H9 (cell line): ENCODE measurements at regions not wholly inside any gene's neighbourhood (a gene's known extent, or its start where the extent isn't known, plus 50 kb on each side); places are given as distances from the start of the nearest gene placed in this dataset.
A peak's percentile ranks its signal among the peaks of the same experiment; 100 is the strongest.

Experiments used
- DNase-seq: peaks from one replicate; pipeline ENCODE4 v3.0.0-alpha.2; 2017
- H2AFZ ChIP-seq: one replicate; pipeline ENCODE4 v1.6.1; 2013; ENCODE audit warnings: mild to moderate bottlenecking, low read length, control low read depth, moderate library complexity
- H2AK5ac ChIP-seq: 2 replicates; pipeline ENCODE4 v1.6.1; 2013; ENCODE audit warnings: low read length, control low read depth, mixed read lengths; ENCODE audit not compliant: insufficient read length
- H2BK120ac ChIP-seq: one replicate; pipeline ENCODE4 v1.6.1; 2013; ENCODE audit warnings: low read depth, mild to moderate bottlenecking, low read length, control low read depth, inconsistent platforms; ENCODE audit not compliant: poor library complexity, severe bottlenecking
- H2BK12ac ChIP-seq: 2 replicates; pipeline ENCODE4 v1.6.1; 2013; ENCODE audit warnings: low read length, control low read depth, mixed read lengths, low read depth; ENCODE audit not compliant: insufficient read length
- H2BK15ac ChIP-seq: 2 replicates; pipeline ENCODE4 v1.6.1; 2013; ENCODE audit warnings: low read depth, low read length, control low read depth
- H2BK20ac ChIP-seq: one replicate; pipeline ENCODE4 v1.6.1; 2013; ENCODE audit warnings: low read depth, mild to moderate bottlenecking, low read length, control low read depth, inconsistent platforms; ENCODE audit not compliant: poor library complexity, severe bottlenecking
- H2BK5ac ChIP-seq: 2 replicates; pipeline ENCODE4 v1.6.1; 2013; ENCODE audit warnings: low read length, control low read depth, mixed read lengths; ENCODE audit not compliant: insufficient read length
- H3K14ac ChIP-seq: 2 replicates; pipeline ENCODE4 v1.6.1; 2013; ENCODE audit warnings: low read length, control low read depth; ENCODE audit not compliant: insufficient read depth
- H3K18ac ChIP-seq: 2 replicates; pipeline ENCODE4 v1.6.1; 2013; ENCODE audit warnings: low read depth, mild to moderate bottlenecking, mixed read lengths, low read length, control low read depth; ENCODE audit not compliant: insufficient read length
- H3K23ac ChIP-seq: 2 replicates; pipeline ENCODE4 v1.6.1; 2013; ENCODE audit warnings: low read length, control low read depth, mixed read lengths, low read depth; ENCODE audit not compliant: insufficient read length
- H3K23me2 ChIP-seq: 2 replicates; pipeline ENCODE4 v1.6.1; 2013; ENCODE audit warnings: low read depth, mild to moderate bottlenecking, mixed read lengths, low read length, control low read depth; ENCODE audit not compliant: insufficient read length, poor library complexity, severe bottlenecking
- H3K27ac ChIP-seq: 2 replicates; pipeline ENCODE4 v1.5.1; 2013; ENCODE audit warnings: low read length, control low read depth, mixed read lengths, low read depth; ENCODE audit not compliant: insufficient read length
- H3K27me3 ChIP-seq: 2 replicates; pipeline ENCODE4 v1.6.1; 2013; ENCODE audit warnings: low read length, control low read depth, inconsistent platforms; ENCODE audit not compliant: insufficient read depth
- H3K4ac ChIP-seq: 2 replicates; pipeline ENCODE4 v1.6.1; 2013; ENCODE audit warnings: low read depth, mild to moderate bottlenecking, control low read depth, inconsistent platforms, low read length, moderate library complexity
- H3K4me1 ChIP-seq: 2 replicates; pipeline ENCODE4 v1.6.1; 2013; ENCODE audit warnings: low read length, control low read depth, inconsistent platforms; ENCODE audit not compliant: insufficient read depth
- H3K4me2 ChIP-seq: 2 replicates; pipeline ENCODE4 v1.6.1; 2013; ENCODE audit warnings: low read length, control low read depth, mixed read lengths; ENCODE audit not compliant: insufficient read length, insufficient read depth
- H3K56ac ChIP-seq: 2 replicates; pipeline ENCODE4 v1.6.1; 2013; ENCODE audit warnings: low read depth, mild to moderate bottlenecking, mixed read lengths, low read length, control low read depth; ENCODE audit not compliant: insufficient read length
- H3K79me1 ChIP-seq: 2 replicates; pipeline ENCODE4 v1.6.1; 2013; ENCODE audit warnings: low read depth, mild to moderate bottlenecking, moderate library complexity, low read length, control low read depth, inconsistent platforms; ENCODE audit not compliant: insufficient read depth, poor library complexity, severe bottlenecking
- H3K79me2 ChIP-seq: 2 replicates; pipeline ENCODE4 v1.6.1; 2013; ENCODE audit warnings: low read length, control low read depth, inconsistent platforms; ENCODE audit not compliant: insufficient read depth
- H3K9ac ChIP-seq: 2 replicates; pipeline ENCODE4 v1.6.1; 2013; ENCODE audit warnings: low read length, control low read depth, mixed read lengths; ENCODE audit not compliant: insufficient read length; ENCODE audit errors: extremely low read depth
- H3K9me3 ChIP-seq: one replicate; pipeline ENCODE4 v1.6.1; 2013; ENCODE audit warnings: low read depth, low read length, inconsistent platforms; ENCODE audit not compliant: control insufficient read depth
- H3T11ph ChIP-seq: one replicate; pipeline ENCODE4 v1.6.1; 2013; ENCODE audit warnings: mild to moderate bottlenecking, low read length, control low read depth, inconsistent platforms
- H4K20me1 ChIP-seq: one replicate; pipeline ENCODE4 v1.6.1; 2013; ENCODE audit not compliant: control insufficient read depth, insufficient read length, insufficient read depth
- H4K5ac ChIP-seq: 2 replicates; pipeline ENCODE4 v1.6.1; 2013; ENCODE audit warnings: low read depth, mild to moderate bottlenecking, mixed read lengths, low read length, control low read depth; ENCODE audit not compliant: insufficient read length
- H4K8ac ChIP-seq: replicated peaks from 2 replicates; pipeline ENCODE4 v1.6.1; 2013; ENCODE audit warnings: low read length, control low read depth, mixed read lengths, low read depth; ENCODE audit not compliant: insufficient read length
- H4K91ac ChIP-seq: 2 replicates; pipeline ENCODE4 v1.6.1; 2013; ENCODE audit warnings: low read depth, mild to moderate bottlenecking, moderate library complexity, mixed read lengths, low read length, control low read depth; ENCODE audit not compliant: insufficient read length
- H3K27ac Mint-ChIP-seq, 3 experiments: 2 replicates in 2 of 3; 3 replicates in 1 of 3; pipeline ENCODE4 v1.8.0; 2020 to 2021; ENCODE audit warnings: mixed read lengths in 3 of 3, mild to moderate bottlenecking in 1 of 3, moderate library complexity in 1 of 3
- H3K27me3 Mint-ChIP-seq: 2 replicates; pipeline ENCODE4 v1.8.0; 2021; ENCODE audit warnings: low read depth, mild to moderate bottlenecking, moderate library complexity, mixed read lengths
- H3K36me3 Mint-ChIP-seq, 3 experiments: 2 replicates in 2 of 3; 3 replicates in 1 of 3; pipeline ENCODE4 v1.8.0; 2020 to 2021; ENCODE audit warnings: low read depth in 3 of 3, mixed read lengths in 3 of 3; ENCODE audit not compliant: insufficient read depth in 1 of 3
- H3K4me1 Mint-ChIP-seq, 2 experiments: 2 replicates each; pipeline ENCODE4 v1.8.0; 2020; ENCODE audit warnings: mixed read lengths in 2 of 2
- H3K4me3 Mint-ChIP-seq, 2 experiments: 2 replicates in 1 of 2; 3 replicates in 1 of 2; pipeline ENCODE4 v1.8.0; 2020 to 2021; ENCODE audit warnings: mild to moderate bottlenecking in 2 of 2, mixed read lengths in 2 of 2, moderate library complexity in 1 of 2
- H3K9me3 Mint-ChIP-seq, 2 experiments: 2 replicates in 1 of 2; 3 replicates in 1 of 2; pipeline ENCODE4 v1.8.0; 2020; ENCODE audit warnings: mild to moderate bottlenecking in 2 of 2, mixed read lengths in 2 of 2, moderate library complexity in 1 of 2
- WGBS: extraction: QIAGEN DNeasy Blood & Tissue Kit; methylation state at CpG from one replicate; pipeline ENCODE4 v1.1.7; 2013; ENCODE audit warnings: missing lambda C conversion rate, low lambda C conversion rate, mixed read lengths; ENCODE audit not compliant: insufficient read length; ENCODE audit errors: extremely low coverage; 5-methylcytosine and 5-hydroxymethylcytosine counted together
- TF ChIP-seq, protein P1 (sequence below): fragments of 200-600 bp; sonication (generic); conservative IDR thresholded peaks from 3 replicates; pipeline ENCODE4 v1.8.0; 2021; ENCODE audit warnings: antibody characterized with exemption, mild to moderate bottlenecking

DNA sequence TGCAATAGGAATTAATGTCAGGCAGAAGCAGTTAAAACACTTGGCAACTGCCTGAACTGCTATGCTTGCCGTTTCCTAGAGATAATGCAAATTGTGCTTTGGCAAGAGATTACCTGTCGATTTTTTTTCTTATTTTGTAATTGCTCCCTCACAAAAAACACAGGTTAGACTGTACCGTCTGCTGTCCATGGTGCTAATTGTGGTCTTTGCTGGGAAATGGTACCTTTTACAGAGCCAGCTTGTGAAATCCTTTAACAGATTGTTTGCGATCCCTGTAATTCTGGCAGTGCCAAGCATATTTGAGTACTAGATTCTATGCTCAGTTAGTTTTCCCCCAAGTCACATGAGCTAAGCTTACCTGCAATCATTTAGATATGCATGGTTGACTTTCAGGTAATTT, 2125.8 kb upstream of the WWC1 start:
- H2BK20ac ChIP-seq: no peak overlapping the region
- no peak overlapping the region for H3K4me3 Mint-ChIP-seq
- no peak overlapping the region for H4K5ac ChIP-seq
- H2BK5ac ChIP-seq: no peak overlapping the region
- no peak overlapping the region for H3K9ac ChIP-seq
- H3K27ac ChIP-seq: no peak overlapping the region
- peaks cover 40 to 44% of the 10 kb centered on the region in 2 experiments for H3K4me1 Mint-ChIP-seq
- H4K8ac ChIP-seq: no peak overlapping the region
- TF ChIP-seq, protein P1, sequence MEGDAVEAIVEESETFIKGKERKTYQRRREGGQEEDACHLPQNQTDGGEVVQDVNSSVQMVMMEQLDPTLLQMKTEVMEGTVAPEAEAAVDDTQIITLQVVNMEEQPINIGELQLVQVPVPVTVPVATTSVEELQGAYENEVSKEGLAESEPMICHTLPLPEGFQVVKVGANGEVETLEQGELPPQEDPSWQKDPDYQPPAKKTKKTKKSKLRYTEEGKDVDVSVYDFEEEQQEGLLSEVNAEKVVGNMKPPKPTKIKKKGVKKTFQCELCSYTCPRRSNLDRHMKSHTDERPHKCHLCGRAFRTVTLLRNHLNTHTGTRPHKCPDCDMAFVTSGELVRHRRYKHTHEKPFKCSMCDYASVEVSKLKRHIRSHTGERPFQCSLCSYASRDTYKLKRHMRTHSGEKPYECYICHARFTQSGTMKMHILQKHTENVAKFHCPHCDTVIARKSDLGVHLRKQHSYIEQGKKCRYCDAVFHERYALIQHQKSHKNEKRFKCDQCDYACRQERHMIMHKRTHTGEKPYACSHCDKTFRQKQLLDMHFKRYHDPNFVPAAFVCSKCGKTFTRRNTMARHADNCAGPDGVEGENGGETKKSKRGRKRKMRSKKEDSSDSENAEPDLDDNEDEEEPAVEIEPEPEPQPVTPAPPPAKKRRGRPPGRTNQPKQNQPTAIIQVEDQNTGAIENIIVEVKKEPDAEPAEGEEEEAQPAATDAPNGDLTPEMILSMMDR: no peak
- H3K56ac ChIP-seq: no peak overlapping the region
- H2BK15ac ChIP-seq: no peak overlapping the region
- H3K4ac ChIP-seq: no peak overlapping the region
- H4K20me1 ChIP-seq: no peaks in the 10 kb centered on the region
- peak; percentile 28 for DNase-seq
- no peaks in the 10 kb centered on the region for H3K36me3 Mint-ChIP-seq
- no peaks in the 10 kb centered on the region; a peak in 1 of 5 replicates for H3K9me3 Mint-ChIP-seq
- no peak overlapping the region for H3K4me2 ChIP-seq
- H3K79me2 ChIP-seq: no peaks in the 10 kb centered on the region
- H2AFZ ChIP-seq: no peak overlapping the region
- no peaks in the 10 kb centered on the region for H3K23me2 ChIP-seq
- H3K9me3 ChIP-seq: no peaks in the 10 kb centered on the region
- no peak overlapping the region for H2BK120ac ChIP-seq
- no peaks in the 10 kb centered on the region for H3K27me3 ChIP-seq
- H3K27me3 Mint-ChIP-seq: no peaks in the 10 kb centered on the region
- H3K23ac ChIP-seq: no peak overlapping the region
- H3K4me1 ChIP-seq: peaks cover 4% of the 10 kb centered on the region; the same call in 1 of the 2 replicates
- no peak overlapping the region for H4K91ac ChIP-seq
- no CpG with 5 or more reads among the region's 4 CpGs for WGBS
- H3T11ph ChIP-seq: peak overlapping the region; percentile 88
- no peak overlapping the region for H3K18ac ChIP-seq
- H2BK12ac ChIP-seq: no peak overlapping the region
- no peak overlapping the region for H2AK5ac ChIP-seq
- no peak overlapping the region for H3K14ac ChIP-seq
- H3K79me1 ChIP-seq: no peaks in the 10 kb centered on the region
- H3K27ac Mint-ChIP-seq: peak overlapping the region in 2 of 3 experiments; percentile 32 to 80; a peak in 1 of 7 replicates
